Cardiac muscle cell (in vitro differentiated cells and primary cell): ENCODE measurements at regions not wholly inside any gene's neighbourhood (a gene's known extent, or its start where the extent isn't known, plus 50 kb on each side); places are given as distances from the start of the nearest gene placed in this dataset.

ENCODE experiments used
- DNase-seq, 2 donors: peaks; one replicate each; pipeline versions ENCODE4 v3.0.0 to v3.0.0-alpha.2; 2010 to 2017; ENCODE audit warnings: low read depth in 1 of 2, low spot score in 1 of 2
- H3K27ac ChIP-seq: fragments of 200-600 bp; sonication (generic); 2 replicates; pipeline ENCODE4 v1.5.1; 2016
- H3K27me3 ChIP-seq: fragments of 200-600 bp; sonication (generic); 2 replicates; pipeline ENCODE4 v1.6.0; 2016; ENCODE audit warnings: control low read depth
- H3K36me3 ChIP-seq: fragments of 200-600 bp; sonication (generic); 2 replicates; pipeline ENCODE4 v1.5.1; 2016; ENCODE audit warnings: control low read depth
- H3K4me1 ChIP-seq: fragments of 200-600 bp; sonication (generic); 2 replicates; pipeline ENCODE4 v1.8.1; 2017; ENCODE audit warnings: low read depth, mild to moderate bottlenecking, mixed run types
- H3K4me3 ChIP-seq: fragments of 200-600 bp; sonication (generic); 2 replicates; pipeline ENCODE4 v1.5.1; 2016; ENCODE audit warnings: mild to moderate bottlenecking
- H3K9me3 ChIP-seq: fragments of 200-600 bp; sonication (generic); 2 replicates; pipeline ENCODE4 v1.5.1; 2017; ENCODE audit warnings: low read depth, mild to moderate bottlenecking, control low read depth
- CTCF ChIP-seq: IDR thresholded peaks from 2 replicates; pipeline ENCODE4 v1.5.1; 2012; ENCODE audit warnings: low read depth, mild to moderate bottlenecking, low read length

- H3K27ac ChIP-seq = no peak overlapping the region
- no peaks in the 10 kb centered on the region for H3K27me3 ChIP-seq
- TF ChIP-seq CTCF = no peak
- DNase-seq = no peak
- H3K36me3 ChIP-seq = no peaks in the 10 kb centered on the region
- no peaks in the 10 kb centered on the region for H3K4me1 ChIP-seq
- no peaks in the 10 kb centered on the region for H3K9me3 ChIP-seq
- H3K4me3 ChIP-seq = no peak overlapping the region
Measured at GRCh38 chr15:60093273-60094067, 89.4 kb downstream of the FOXB1 start.

- no peak for TF ChIP-seq CTCF
- Histone ChIP-seq H3K27ac (no peak overlapping the region), H3K27me3 (no peaks in the 10 kb centered on the region), H3K36me3 (no peaks in the 10 kb centered on the region), H3K9me3 (no peaks in the 10 kb centered on the region), H3K4me3 (no peak overlapping the region), H3K4me1 (no peaks in the 10 kb centered on the region)
- DNase-seq = peak in 1 of 2 donors; percentile 54
Measured at GRCh38 chr15:60095711-60096110, 91.6 kb downstream of the FOXB1 start.

GRCh38 chr15:60096157-60096556 is 92.0 kb downstream of the FOXB1 start:
- Histone ChIP-seq H3K4me3 (no peak overlapping the region), H3K36me3 (no peaks in the 10 kb centered on the region), H3K9me3 (no peaks in the 10 kb centered on the region), H3K27me3 (no peaks in the 10 kb centered on the region), H3K4me1 (no peaks in the 10 kb centered on the region), H3K27ac (no peak overlapping the region)
- peak in 1 of 2 donors; percentile 36 for DNase-seq
- TF ChIP-seq CTCF = no peak

GRCh38 chr15:60101416-60101815 is 97.3 kb downstream of the FOXB1 start:
- Histone ChIP-seq H3K27me3 (no peaks in the 10 kb centered on the region), H3K36me3 (no peaks in the 10 kb centered on the region), H3K4me3 (no peak overlapping the region), H3K4me1 (no peaks in the 10 kb centered on the region), H3K27ac (no peak overlapping the region), H3K9me3 (no peaks in the 10 kb centered on the region)
- DNase-seq = no peak
- TF ChIP-seq CTCF = no peak

GRCh38 chr15:60102748-60103147 is 98.6 kb downstream of the FOXB1 start:
- no peak overlapping the region for H3K27ac ChIP-seq
- H3K36me3 ChIP-seq = no peaks in the 10 kb centered on the region
- H3K27me3 ChIP-seq = no peaks in the 10 kb centered on the region
- no peaks in the 10 kb centered on the region for H3K4me1 ChIP-seq
- no peak for DNase-seq
- no peak overlapping the region for H3K4me3 ChIP-seq
- H3K9me3 ChIP-seq = no peaks in the 10 kb centered on the region
- no peak for TF ChIP-seq CTCF

GRCh38 chr15:60110909-60111308 is 106.8 kb downstream of the FOXB1 start:
- no peak overlapping the region for H3K4me3 ChIP-seq
- no peaks in the 10 kb centered on the region for H3K4me1 ChIP-seq
- TF ChIP-seq CTCF = no peak
- no peaks in the 10 kb centered on the region for H3K36me3 ChIP-seq
- DNase-seq = no peak
- no peaks in the 10 kb centered on the region for H3K9me3 ChIP-seq
- H3K27me3 ChIP-seq = no peaks in the 10 kb centered on the region
- H3K27ac ChIP-seq = no peak overlapping the region
